Mammary epithelial cell (primary cell): ENCODE measurements at regions not wholly inside any gene's neighbourhood (a gene's known extent, or its start where the extent isn't known, plus 50 kb on each side); places are given as distances from the start of the nearest gene placed in this dataset.
"Not testable (repeated sequence)": the region's sequence is repeated elsewhere in the genome, so short reads cannot be mapped to it uniquely, and the experiment has no call there.

ENCODE experiments used
- CTCF ChIP-seq, 2 donors: IDR thresholded peaks in 1 of 2; conservative IDR thresholded peaks in 1 of 2; 2 replicates each; pipeline ENCODE4 v1.5.1; 2011 to 2012; ENCODE audit warnings: inconsistent platforms in 2 of 2, low read length in 2 of 2, mild to moderate bottlenecking in 2 of 2, control low read depth in 1 of 2, low read depth in 1 of 2; ENCODE audit not compliant: insufficient read depth in 1 of 2; ENCODE audit errors: extremely low read depth in 1 of 2
- EZH2 ChIP-seq: IDR thresholded peaks from 2 replicates; pipeline ENCODE4 v1.6.1; 2012; ENCODE audit warnings: low read length, inconsistent platforms, borderline replicate concordance

GRCh38 chr2:87594611-87594992, 153.3 kb upstream of the PLGLB2 start:
- TF ChIP-seq EZH2; CTCF (conservative IDR thresholded peaks at IDR 0.05 in 1 of 2, IDR thresholded peaks at IDR 0.05 in 1 of 2; ENCODE audit: extremely low read depth in 1 of 2, insufficient read depth in 1 of 2, low read depth in 1 of 2, low read length in 2 of 2): not testable (repeated sequence)
